GM19455 (cell line): ENCODE measurements at regions not wholly inside any gene's neighbourhood (a gene's known extent, or its start where the extent isn't known, plus 50 kb on each side); places are given as distances from the start of the nearest gene placed in this dataset.
"Not testable (repeated sequence)": the region's sequence is repeated elsewhere in the genome, so short reads cannot be mapped to it uniquely, and the experiment has no call there.

ENCODE experiments used
- ATAC-seq: cut with Tn5 transposase; IDR thresholded peaks from one replicate; pipeline ENCODE4 v1.9.1; 2021; ENCODE audit not compliant: unreplicated experiment

DNA sequence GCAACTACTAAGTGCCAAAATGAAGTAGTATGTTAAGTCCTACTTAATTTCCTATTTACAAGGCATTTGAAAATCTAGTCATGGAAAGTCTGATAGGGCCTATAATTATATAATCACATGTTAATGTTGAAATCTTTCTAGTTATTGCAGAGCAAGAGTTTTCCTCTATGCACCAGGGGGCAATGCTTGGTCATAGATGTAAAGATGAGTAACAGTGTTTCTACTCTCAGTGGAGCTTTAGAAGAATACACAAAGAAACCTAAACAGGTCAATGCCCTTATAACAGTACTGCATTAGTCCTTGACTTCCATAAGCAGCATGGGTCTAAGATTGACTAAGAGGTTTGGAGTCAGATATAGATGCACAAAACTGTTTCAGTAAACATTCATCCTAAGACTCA, 218.7 kb downstream of the KCTD12 start:
- ATAC-seq: no peak

DNA sequence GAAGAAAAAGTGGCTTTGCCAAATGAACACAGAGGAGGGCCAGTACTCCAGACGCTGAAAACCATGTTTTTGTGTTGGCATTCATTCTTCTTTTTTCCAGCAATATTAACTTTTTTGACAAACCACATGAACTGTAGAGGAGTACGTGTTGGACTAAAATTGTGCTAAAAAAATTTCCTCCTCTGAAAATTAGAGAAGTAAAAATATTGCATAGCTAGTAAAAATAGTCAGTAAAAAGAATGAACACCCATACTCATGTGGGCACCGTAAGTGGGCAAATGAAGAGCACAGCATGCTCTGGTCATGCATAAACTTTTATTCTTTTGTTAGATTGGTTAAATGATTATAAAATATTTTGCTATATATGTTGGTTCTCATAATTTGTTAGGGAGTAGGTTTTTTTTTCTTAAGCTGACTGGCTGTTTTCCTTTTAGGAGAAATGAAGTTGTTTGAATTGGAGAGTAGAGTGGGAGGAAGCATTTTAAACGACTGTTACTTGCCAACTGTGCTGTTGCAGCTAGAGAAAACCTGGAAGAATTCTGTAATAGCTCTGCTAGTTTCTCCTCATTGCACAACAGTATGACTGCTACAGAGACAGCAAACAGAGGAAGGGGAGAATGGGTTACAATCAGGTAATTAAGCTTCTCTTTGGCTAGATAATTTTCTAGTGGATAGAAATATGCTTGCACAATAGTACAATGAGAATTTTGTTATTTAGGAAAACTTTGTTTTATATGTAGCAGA, 222.4 kb downstream of the KCTD12 start:
- ATAC-seq: no peak

DNA sequence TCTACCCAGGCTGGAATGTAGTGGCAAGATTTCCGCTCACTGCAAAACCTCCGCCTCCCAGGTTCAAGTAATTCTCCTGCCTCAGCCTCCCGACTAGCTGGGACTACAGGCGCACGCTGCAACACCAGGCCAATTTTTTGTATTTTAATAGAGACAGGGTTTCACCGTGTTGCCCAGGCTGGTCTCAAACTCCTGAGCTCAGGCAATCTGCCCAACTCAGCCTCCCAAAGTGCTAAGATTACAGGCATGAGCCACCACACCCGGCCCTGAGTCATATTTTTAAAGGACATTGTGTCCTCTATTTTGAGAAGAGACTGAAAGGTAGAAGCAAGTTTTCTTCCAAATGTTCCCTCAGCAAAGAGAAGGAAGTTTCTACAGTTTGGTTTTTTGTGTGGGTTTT, 227.1 kb downstream of the KCTD12 start:
- not testable (repeated sequence) for ATAC-seq

DNA sequence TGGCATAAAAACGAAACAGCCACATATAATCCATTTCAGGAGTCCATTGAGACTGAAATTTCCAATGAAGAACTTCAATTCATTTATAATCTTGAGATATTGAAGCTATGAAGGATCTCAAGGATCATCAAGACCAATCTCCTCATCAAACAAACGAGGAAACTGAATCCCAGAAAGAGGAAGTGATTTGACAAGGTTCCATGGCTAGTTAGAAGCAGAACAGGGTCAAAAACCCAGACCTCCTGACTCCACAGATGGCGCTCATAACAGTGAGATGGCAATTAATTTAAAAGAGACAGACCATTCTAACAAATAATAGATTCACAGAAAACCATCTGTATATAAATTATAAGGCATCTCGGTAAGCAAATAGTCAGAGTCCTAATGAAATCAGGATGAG, 229.7 kb downstream of the KCTD12 start:
- no peak for ATAC-seq

DNA sequence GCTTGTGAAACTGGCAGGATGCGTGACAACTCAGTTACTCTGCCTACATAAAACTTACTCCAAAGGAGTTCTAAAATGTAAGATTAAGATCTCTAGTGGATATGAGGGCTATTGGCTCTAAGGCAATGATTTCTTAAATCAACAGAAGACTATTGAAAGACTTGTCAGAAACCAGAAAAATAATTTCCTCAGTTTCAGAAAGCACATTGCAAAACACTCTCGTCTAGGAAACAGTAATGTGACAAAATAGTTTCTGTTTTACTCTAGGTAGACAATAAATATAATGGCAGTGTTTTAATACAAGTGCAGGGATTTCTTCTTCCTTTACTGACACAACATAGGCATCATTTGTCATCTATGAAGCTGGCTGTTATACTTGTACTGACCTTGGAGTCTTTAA, 230.1 kb downstream of the KCTD12 start:
- ATAC-seq: no peak

DNA sequence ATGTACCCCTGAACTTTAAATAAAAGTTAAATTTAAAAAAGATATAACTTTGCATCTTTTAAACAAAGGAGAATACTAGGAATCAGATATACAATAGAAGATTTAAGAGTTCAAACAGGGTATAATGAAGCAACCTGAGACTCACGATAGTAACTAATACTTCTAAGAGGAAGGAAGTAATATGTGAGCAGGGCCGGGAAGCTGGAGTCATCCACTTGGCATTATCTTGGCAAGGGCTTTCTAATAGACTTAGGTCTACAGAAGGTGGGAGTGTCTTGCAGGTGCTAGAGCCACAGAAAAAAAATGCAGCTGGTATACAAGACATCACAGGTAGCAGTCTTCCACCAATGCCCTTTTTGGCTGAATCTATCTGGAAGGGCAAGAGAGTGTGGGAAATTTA, 231.9 kb downstream of the KCTD12 start:
- no peak for ATAC-seq

DNA sequence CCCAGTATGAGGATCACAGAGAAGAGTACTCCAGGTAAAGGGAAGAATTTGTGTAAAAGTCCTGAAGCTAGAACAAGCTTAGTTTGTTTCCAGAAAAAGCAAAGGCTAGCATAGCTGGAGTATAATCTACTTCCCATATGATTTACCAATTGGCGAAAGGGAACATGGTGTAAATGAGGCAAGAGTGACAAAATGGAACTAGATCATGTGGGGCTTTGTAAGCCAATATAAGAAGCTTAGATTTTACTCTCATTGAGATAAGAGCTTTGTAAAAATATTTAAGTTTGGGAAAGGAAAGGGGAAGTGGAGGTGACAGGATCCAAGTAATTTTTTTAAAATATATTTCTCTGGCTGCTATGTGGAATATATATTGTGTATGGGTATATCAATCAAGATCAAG, 234.9 kb downstream of the KCTD12 start:
- no peak for ATAC-seq

DNA sequence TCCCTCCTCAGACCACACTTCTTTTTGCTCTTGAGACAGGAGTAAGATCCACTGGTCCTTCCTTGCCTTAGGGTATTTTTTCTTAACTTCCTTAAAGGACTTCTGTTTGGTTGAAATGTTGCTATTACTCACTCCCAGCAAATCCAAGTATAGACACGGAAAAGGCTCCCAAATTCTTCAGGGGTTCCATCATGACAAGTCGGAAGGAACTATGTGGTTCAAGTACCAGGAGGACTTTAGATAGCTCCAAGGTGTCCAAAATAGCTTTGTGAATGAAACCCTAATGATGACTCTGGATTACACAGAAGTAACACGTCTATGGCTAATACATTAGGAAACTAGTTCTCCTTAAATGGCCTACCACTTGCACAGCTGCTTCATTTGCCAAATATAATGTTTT, 238.7 kb downstream of the KCTD12 start:
- ATAC-seq: no peak

DNA sequence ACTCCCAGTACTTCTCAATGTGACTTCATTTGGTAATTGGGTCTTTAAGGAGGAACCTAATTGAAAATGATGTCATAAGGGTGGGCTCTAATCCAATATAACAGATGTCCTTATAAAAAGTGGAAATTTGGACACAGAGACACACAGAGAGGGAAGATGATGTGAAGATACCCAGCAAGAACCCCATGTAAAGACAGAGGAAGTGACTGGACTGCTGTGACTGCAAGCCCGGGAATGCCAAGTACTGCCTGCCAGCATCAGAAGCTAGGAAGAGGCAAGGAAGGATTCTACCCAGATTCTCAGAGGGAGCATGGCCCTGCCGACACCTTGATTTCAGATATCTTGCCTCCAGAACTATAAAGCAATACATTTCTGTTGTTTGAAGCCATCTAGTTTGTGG, 239.3 kb downstream of the KCTD12 start:
- no peak for ATAC-seq

DNA sequence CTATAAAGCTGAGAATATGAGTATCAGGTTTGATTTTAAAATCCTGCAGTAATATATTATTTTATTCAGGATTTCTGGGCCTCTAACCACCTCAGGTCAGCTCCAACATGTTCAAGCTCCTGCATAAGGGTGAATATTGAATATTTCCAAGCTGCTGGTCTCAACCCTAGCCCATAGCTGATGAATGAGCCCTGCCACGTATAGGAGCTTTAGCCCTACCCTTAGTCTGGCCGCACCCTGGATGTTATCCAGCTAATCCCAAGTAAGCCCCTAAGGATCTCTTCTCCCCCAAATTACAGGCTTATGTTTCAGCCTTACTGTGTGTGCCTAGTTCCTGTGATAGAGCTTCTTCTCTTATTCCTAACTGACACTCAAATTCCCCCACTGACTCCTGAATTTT, 240.6 kb downstream of the KCTD12 start:
- no peak for ATAC-seq

DNA sequence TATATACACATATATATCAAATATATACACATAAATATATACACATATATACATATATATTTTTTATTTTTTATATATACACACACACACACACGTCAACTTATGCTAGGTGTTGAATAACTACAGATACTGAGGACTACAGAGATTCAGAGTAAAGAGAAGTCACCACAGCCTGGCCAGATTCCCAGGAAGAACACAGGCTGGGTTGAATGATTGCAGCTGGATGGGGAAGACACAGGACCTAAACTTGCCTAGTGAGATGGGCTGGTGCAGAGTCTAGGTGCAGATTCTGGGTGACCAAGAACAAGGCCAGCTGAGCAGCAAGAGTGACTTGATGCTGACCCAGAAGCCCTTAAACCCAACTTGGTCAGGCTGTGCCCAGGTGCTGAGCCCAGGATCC, 241.3 kb downstream of the KCTD12 start:
- ATAC-seq: no peak

DNA sequence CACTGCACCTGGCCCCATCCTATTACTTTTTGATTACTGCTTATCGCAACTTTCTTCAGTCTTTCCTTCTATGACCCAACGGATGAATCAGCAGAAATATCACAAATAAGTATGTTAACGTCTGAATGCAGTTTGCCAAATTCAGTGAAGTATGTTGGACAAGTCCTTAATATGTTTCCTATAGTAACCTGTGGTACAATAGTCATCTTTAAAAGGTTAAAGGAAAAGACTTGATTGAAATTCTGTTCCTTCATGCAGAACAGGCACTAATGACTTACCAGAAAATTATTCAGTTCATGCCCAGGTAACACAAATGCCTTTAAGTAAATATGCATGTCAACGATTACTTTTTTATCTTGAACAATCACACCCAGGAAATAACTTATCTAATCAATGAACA, 242.6 kb downstream of the KCTD12 start:
- ATAC-seq: no peak

DNA sequence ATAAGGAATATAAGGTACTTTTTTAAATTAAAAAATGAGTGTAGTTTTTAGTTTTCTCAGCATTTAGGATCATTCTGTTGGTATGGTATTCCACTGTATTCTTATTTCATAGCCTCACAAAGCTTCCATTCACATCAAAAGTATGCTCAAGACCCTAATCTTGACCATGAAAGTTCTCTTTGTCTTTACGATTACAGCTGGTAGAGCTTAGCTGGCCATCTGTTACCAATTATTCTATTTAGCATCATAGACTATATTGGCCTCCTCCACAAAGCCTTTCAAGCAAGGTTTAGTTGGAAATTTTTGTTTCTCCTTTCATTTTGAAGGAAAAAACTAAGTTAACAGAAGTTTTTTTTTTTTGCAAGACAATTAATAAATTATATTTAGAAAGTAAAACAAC, 245.1 kb downstream of the KCTD12 start:
- ATAC-seq: no peak

DNA sequence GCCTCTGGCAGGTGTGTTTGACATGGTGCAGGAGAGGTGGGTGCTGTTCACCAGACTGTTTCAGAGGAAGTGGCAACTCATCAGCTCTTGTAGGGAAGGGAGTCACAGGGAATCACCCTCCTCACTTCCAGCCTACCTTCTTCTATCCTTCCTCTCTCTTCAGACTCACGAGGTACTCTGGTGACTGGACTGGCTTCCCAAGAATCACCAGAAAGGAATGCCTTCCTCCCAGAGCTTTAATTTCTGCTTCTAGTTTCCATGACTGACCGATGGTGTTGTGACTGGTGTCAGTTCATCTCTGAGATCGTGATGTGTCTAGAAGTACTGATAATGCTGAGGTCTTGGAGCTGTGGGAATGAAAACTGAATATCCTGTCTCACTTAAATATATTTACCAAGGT, 247.3 kb downstream of the KCTD12 start:
- ATAC-seq: no peak

DNA sequence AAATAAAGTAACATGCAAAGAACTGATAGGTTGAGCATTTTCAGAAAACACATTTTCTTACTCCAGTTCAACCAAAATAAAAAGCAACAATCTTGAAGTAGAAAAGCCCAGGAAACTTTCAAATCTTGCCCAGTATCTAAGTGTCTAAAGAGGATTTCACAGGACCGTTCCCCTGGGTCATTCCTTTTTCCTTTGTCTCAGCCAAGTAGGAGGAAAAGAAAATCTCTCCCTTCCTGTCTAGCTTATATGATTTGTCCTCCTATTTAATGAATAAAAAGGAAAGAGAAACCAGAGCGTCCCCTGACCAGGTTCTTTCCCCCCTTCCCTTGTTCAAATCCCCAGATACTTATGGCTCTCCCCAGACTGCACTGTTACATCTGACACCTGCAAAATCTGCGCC, 248.0 kb downstream of the KCTD12 start:
- ATAC-seq: no peak

DNA sequence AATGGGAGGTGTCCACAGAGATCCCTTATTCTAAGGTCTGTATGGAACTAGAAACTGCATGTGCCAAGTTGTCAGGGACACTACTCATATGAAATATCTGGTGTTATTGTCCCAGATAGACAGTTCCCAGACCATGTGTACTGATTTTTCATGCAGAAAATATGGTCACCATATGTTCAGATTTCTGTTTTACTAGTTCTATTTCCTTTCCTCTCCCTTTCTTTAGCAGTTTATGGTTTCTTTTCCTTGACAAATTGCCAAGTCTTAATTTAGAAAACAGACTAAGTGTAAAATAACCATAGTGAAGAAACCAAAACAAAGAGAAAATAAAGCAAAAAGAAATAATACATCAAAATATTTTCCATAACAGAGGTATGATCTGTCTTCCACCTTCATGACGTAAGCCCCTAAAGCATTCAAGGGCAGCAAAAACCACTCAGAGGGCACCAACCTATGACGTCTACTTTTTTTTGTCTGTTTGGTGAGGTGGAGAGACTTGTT, 248.5 kb downstream of the KCTD12 start:
- ATAC-seq: no peak

DNA sequence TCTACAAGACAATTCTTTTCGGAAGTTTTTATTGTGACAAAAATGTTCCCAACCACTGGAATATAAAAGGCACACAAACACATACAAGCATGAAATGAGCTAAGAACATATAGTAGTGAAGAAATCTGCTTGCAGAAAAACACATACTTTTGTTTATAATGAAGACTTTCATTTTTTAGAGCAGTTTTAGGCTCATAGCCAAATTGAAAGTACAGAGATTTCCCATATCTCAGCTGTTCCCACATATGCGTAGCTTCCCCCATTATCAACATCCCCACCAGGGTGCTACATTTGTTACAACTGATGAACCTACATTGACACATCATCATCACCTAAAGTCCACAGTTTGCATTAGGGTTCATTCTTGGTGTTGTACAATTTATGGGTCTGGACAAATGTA, 249.4 kb downstream of the KCTD12 start:
- no peak for ATAC-seq

DNA sequence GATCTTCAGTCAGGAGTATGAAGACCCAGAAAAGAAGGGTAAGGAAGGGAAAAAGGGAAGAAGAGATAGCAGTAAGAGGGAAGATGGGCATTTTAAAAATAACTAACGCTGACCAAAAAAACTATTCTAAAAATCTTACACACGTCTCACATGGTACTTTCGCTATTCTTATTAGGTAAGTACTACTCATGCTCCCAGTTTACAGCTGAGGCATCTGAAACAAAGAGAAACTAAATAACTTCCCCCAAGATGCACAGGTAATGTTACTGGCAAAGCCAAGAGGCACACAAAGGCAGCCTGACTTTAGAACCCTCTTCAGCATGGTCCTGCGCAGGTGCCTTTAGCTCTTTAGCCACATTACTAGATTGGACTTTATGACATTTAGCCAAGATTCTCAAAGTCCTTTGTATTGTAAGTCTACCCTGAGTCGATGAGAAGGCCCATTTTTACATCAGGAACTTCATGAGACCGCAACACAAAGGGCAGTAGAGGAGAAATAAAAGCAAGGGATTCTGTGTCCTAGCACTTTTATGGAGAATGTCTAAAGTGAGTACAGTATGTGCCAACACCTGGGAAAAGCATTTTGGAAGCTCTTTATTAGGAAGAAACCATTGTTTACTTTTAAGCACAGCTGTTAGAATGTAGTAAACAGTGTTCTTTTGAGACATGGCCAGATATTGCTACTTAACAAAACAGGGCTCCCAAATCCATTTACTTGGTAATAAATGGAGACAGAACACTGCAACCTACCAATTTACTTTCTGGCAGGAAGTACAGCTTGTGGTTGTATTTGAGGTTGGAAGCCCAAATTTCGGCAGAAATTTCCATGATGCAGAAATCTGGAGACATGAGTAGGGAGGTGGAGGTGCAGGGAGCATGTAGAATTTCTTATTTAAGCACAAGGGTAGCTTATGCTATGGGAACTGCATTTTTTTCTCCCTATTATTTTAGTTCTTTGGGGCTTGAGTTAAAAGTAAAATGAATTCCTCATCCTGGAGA, 250.7 kb downstream of the KCTD12 start:
- no peak for ATAC-seq

DNA sequence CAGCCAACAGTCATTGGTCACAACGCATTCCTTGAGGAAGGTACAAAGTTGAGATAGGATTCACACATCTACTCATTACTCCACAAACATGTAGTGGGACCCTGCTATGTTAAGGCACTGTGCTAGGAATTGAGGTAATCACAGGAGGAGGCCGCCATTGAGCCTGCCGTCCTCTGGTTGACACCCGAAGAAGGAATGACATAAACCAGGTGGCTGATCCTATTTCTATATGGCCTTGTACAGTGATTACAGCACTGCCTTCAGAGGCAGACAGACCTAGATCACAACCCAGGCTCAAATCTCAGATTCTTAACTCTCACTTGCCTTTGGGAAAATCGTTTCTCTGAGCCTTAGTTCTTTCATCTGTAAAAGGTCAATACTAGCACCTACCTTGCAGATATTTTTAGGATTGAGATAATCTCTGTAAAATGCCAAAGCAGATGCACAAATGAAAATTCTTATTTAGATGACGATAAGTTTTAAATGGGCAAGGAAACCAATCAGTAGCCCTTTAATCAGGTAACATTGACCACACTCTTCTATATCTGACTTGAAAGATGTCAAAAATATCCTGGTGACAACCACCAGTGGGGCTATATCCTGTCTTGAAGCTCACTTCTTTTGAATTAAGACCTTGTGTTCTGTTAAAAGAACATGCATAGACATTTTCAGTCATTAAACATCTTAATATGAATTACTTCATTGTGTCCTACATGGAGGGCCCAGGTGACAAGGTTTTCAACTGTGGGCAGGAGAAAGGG, 251.6 kb downstream of the KCTD12 start:
- no peak for ATAC-seq

DNA sequence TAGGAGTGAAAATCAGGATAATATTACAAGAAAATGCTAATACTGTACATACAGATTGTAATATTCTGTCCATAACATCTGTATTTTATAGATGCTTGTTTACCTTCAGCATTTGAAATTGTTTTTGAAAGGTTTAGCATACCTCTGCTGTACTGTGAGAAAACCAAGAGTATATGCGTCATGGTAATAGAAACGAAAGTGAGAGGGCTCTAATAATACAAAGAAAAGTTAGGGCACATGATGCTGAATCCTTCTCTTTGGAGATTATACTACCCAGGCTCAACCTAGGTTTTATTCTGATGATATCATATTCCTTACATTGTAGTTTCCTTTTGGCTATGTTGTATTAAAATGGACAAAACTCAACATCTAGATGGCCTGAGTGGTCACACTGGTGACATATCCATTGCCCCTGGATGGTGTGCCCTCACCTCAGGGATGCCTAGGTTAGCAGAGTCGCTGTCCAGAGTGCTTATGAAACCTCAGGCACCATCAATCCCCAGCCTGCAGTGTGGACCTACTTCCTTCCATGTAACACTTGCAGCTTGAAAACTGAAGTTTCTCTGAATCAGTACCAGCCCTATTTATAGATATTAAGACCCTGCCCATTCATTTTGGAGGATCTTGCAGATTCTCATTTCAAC, 253.7 kb downstream of the KCTD12 start:
- ATAC-seq: no peak
